ENCODE measurements at regions not wholly inside any gene's neighbourhood (a gene's known extent, or its start where the extent isn't known, plus 50 kb on each side); places are given as distances from the start of the nearest gene placed in this dataset.

- no peak for TF ChIP-seq CTCF (IDR thresholded peaks at IDR 0.05)
- TF ChIP-seq POLR2A (IDR thresholded peaks at IDR 0.05) = no peak
These were observed 518.9 kb downstream of the PREX1 start for GRCh38 chr20:48308882-48309281.

All from body of pancreas (tissue), 4 donors.